Testis (tissue), 2 donors: ENCODE measurements at regions not wholly inside any gene's neighbourhood (a gene's known extent, or its start where the extent isn't known, plus 50 kb on each side); places are given as distances from the start of the nearest gene placed in this dataset.

ENCODE experiments used
- CTCF ChIP-seq, 3 experiments: fragments of 450-650 bp in 2 of 3; fragments of 200-600 bp in 1 of 3; sonication (generic) in 1 of 3; IDR thresholded peaks; one replicate each; pipeline ENCODE4 v1.5.1; 2016 to 2019; ENCODE audit warnings: antibody characterized with exemption in 3 of 3, mild to moderate bottlenecking in 2 of 3, moderate library complexity in 1 of 3
- POLR2A ChIP-seq: fragments of 450-650 bp; IDR thresholded peaks from one replicate; pipeline ENCODE4 v1.6.1; 2017; ENCODE audit warnings: antibody characterized with exemption, mild to moderate bottlenecking, moderate library complexity

- TF ChIP-seq CTCF (IDR thresholded peaks at IDR 0.05) (no peak), POLR2A (no peak)
Observed at GRCh38 chr1:30545365-30545764, 178.0 kb downstream of the MATN1 start.
